Vagina (tissue), 2 donors: ENCODE measurements at regions not wholly inside any gene's neighbourhood (a gene's known extent, or its start where the extent isn't known, plus 50 kb on each side); places are given as distances from the start of the nearest gene placed in this dataset.

Experiments
- POLR2A ChIP-seq, 2 donors: fragments of 450-650 bp; IDR thresholded peaks; one replicate each; pipeline ENCODE4 v1.6.1; 2017; ENCODE audit warnings: antibody characterized with exemption in 2 of 2, mild to moderate bottlenecking in 2 of 2, moderate library complexity in 2 of 2
- TF ChIP-seq, protein P1 (sequence below), 3 experiments: fragments of 450-650 bp in 2 of 3; fragments of 200-600 bp in 1 of 3; sonication (generic) in 1 of 3; IDR thresholded peaks; one replicate each; pipeline ENCODE4 v1.5.1; 2017 to 2019; ENCODE audit warnings: antibody characterized with exemption in 3 of 3, mild to moderate bottlenecking in 2 of 3, moderate library complexity in 2 of 3

DNA sequence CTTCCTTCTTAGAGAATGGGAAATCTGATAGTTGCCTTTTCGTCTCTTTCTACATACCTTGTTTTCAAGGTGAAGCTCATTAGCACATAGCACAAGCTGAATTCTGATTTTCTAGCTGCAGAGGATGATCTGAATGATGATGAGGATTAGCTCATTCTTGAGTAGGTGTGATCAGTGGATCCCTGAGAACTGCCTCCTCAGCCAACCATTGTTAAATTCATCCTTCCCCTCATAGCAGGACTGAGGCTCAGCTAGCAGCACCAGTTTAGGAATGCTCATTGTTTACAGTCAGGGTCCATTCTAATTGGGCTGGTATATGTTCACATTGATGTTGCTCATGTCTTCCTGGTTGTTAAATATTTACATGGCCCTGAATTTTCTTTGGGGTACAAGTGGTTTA is 299.9 kb upstream of the MME start:
- TF ChIP-seq, protein P1, sequence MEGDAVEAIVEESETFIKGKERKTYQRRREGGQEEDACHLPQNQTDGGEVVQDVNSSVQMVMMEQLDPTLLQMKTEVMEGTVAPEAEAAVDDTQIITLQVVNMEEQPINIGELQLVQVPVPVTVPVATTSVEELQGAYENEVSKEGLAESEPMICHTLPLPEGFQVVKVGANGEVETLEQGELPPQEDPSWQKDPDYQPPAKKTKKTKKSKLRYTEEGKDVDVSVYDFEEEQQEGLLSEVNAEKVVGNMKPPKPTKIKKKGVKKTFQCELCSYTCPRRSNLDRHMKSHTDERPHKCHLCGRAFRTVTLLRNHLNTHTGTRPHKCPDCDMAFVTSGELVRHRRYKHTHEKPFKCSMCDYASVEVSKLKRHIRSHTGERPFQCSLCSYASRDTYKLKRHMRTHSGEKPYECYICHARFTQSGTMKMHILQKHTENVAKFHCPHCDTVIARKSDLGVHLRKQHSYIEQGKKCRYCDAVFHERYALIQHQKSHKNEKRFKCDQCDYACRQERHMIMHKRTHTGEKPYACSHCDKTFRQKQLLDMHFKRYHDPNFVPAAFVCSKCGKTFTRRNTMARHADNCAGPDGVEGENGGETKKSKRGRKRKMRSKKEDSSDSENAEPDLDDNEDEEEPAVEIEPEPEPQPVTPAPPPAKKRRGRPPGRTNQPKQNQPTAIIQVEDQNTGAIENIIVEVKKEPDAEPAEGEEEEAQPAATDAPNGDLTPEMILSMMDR (IDR thresholded peaks at IDR 0.05), result no peak
- no peak for TF ChIP-seq POLR2A (IDR thresholded peaks at IDR 0.05)
